ENCODE measurements at regions not wholly inside any gene's neighbourhood (a gene's known extent, or its start where the extent isn't known, plus 50 kb on each side); places are given as distances from the start of the nearest gene placed in this dataset.

GRCh38 chr7:149682038-149682437 lies 91.3 kb downstream of the ZNF467 start:
- TF ChIP-seq CTCF (IDR thresholded peaks at IDR 0.05 in 4 of 5, conservative IDR thresholded peaks at IDR 0.05 in 1 of 5) (no peak), POLR2A (IDR thresholded peaks at IDR 0.05) (no peak)

All from gastrocnemius medialis (tissue), 4 donors.